GM23248 (cell line): ENCODE measurements at regions not wholly inside any gene's neighbourhood (a gene's known extent, or its start where the extent isn't known, plus 50 kb on each side); places are given as distances from the start of the nearest gene placed in this dataset.

Experiments
- DNase-seq: peaks from one replicate; pipeline ENCODE4 v3.0.0-alpha.2; 2015
- H2AFZ ChIP-seq: fragments of 200-600 bp; sonication (generic); 2 replicates; pipeline ENCODE4 v1.6.1; 2016; ENCODE audit warnings: antibody characterized with exemption
- H3F3A ChIP-seq: fragments of 200-600 bp; sonication (generic); 2 replicates; pipeline ENCODE4 v1.6.1; 2016; ENCODE audit warnings: mild to moderate bottlenecking, antibody characterized with exemption, mixed run types; ENCODE audit not compliant: insufficient read depth
- H3K27ac ChIP-seq: fragments of 200-600 bp; sonication (generic); 2 replicates; pipeline ENCODE4 v1.5.1; 2016; ENCODE audit warnings: mild to moderate bottlenecking
- H3K27me3 ChIP-seq: fragments of 200-600 bp; sonication (generic); replicated peaks from 2 replicates; pipeline ENCODE4 v1.6.1; 2016; ENCODE audit warnings: mild to moderate bottlenecking; ENCODE audit not compliant: insufficient read depth
- H3K36me3 ChIP-seq: fragments of 200-600 bp; sonication (generic); 2 replicates; pipeline ENCODE4 v1.6.1; 2016; ENCODE audit warnings: low read depth, mild to moderate bottlenecking
- H3K4me1 ChIP-seq: fragments of 200-600 bp; sonication (generic); 2 replicates; pipeline ENCODE4 v1.6.1; 2016; ENCODE audit warnings: mild to moderate bottlenecking; ENCODE audit not compliant: insufficient read depth
- H3K4me2 ChIP-seq: fragments of 200-600 bp; sonication (generic); one replicate; pipeline ENCODE4 v1.6.1; 2016; ENCODE audit warnings: mild to moderate bottlenecking; ENCODE audit not compliant: unreplicated experiment
- H3K4me3 ChIP-seq: fragments of 200-600 bp; sonication (generic); 2 replicates; pipeline ENCODE4 v1.5.1; 2016; ENCODE audit warnings: mild to moderate bottlenecking
- H3K79me2 ChIP-seq: fragments of 200-600 bp; sonication (generic); 2 replicates; pipeline ENCODE4 v1.6.1; 2016; ENCODE audit warnings: mild to moderate bottlenecking; ENCODE audit not compliant: insufficient read depth
- H3K9ac ChIP-seq: fragments of 200-600 bp; sonication (generic); 2 replicates; pipeline ENCODE4 v1.6.1; 2016; ENCODE audit warnings: mild to moderate bottlenecking
- H3K9me2 ChIP-seq: fragments of 200-600 bp; sonication (generic); 2 replicates; pipeline ENCODE4 v1.6.1; 2016; ENCODE audit warnings: mixed run types, mild to moderate bottlenecking, moderate library complexity; ENCODE audit not compliant: insufficient read depth
- H3K9me3 ChIP-seq: fragments of 200-600 bp; sonication (generic); one replicate; pipeline ENCODE4 v1.6.1; 2017; ENCODE audit warnings: low read depth
- H4K20me1 ChIP-seq: fragments of 200-600 bp; sonication (generic); 2 replicates; pipeline ENCODE4 v1.6.0; 2016; ENCODE audit not compliant: insufficient read depth
- EZH2 ChIP-seq: fragments of 200-600 bp; sonication (generic); IDR thresholded peaks from 2 replicates; pipeline ENCODE4 v1.6.1; 2018; ENCODE audit warnings: antibody characterized with exemption, mild to moderate bottlenecking; ENCODE audit not compliant: insufficient read depth, poor library complexity, severe bottlenecking
- EZH2phosphoT487 ChIP-seq: fragments of 200-600 bp; sonication (generic); IDR thresholded peaks from 2 replicates; pipeline ENCODE4 v1.6.1; 2018; ENCODE audit warnings: antibody characterized with exemption, moderate library complexity, mild to moderate bottlenecking, low read depth; ENCODE audit not compliant: insufficient read depth
- WGBS, 2 experiments: methylation state at CpG; one replicate each; pipeline ENCODE4 v1.1.6; 2015 to 2017; ENCODE audit warnings: low lambda C conversion rate in 2 of 2, low coverage in 1 of 2; ENCODE audit errors: missing lambda C conversion rate in 2 of 2; 5-methylcytosine and 5-hydroxymethylcytosine counted together
- in situ Hi-C: fragments of 300-500 bp; cut with MboI; formaldehyde crosslinking; loops from 2 replicates; pipeline ENCODE4 v1.15.0; 2020

GRCh38 chr17:65459677-65460347, 101.6 kb downstream of the AXIN2 start:
- Histone ChIP-seq H2AFZ (no peak overlapping the region), H3K4me3 (no peak overlapping the region), H3K4me2 (no peak overlapping the region), H3K9me3 (no peaks in the 10 kb centered on the region), H3K27ac (no peak overlapping the region), H3K36me3 (no peaks in the 10 kb centered on the region), H3F3A (no peaks in the 10 kb centered on the region), H3K79me2 (no peaks in the 10 kb centered on the region), H3K9ac (no peak overlapping the region), H3K9me2 (no peaks in the 10 kb centered on the region), H3K27me3 (peaks cover 4% of the 10 kb centered on the region; the same call in 1 of the 2 replicates), H3K4me1 (no peaks in the 10 kb centered on the region), H4K20me1 (no peaks in the 10 kb centered on the region)
- no peak for DNase-seq
- WGBS, 2 experiments, result 79 to 83% methylated on average over 15 of the region's 15 CpGs
- TF ChIP-seq EZH2, result no peak
- TF ChIP-seq EZH2phosphoT487, result no peak
- in situ Hi-C loops, result no loop called here

- Histone ChIP-seq H3K9me2 (no peaks in the 10 kb centered on the region), H3F3A (no peaks in the 10 kb centered on the region), H3K27ac (no peak overlapping the region), H3K4me1 (no peaks in the 10 kb centered on the region), H3K9me3 (no peaks in the 10 kb centered on the region), H3K9ac (no peak overlapping the region), H3K4me3 (no peak overlapping the region), H2AFZ (no peak overlapping the region), H3K27me3 (peaks cover 4% of the 10 kb centered on the region; the same call in 1 of the 2 replicates), H3K36me3 (no peaks in the 10 kb centered on the region), H3K79me2 (no peaks in the 10 kb centered on the region), H3K4me2 (no peak overlapping the region), H4K20me1 (no peaks in the 10 kb centered on the region)
- in situ Hi-C loops, result no loop called here
- WGBS, 2 experiments, result 85 to 88% methylated on average over 11 of the region's 11 CpGs
- DNase-seq, result no peak
- TF ChIP-seq EZH2 (no peak), EZH2phosphoT487 (no peak)
These were observed 103.7 kb downstream of the AXIN2 start for GRCh38 chr17:65457635-65458257.

GRCh38 chr17:65457183-65457582, 104.3 kb downstream of the AXIN2 start:
- peaks cover 4% of the 10 kb centered on the region; the same call in 1 of the 2 replicates for H3K27me3 ChIP-seq
- no peak for DNase-seq
- H3K79me2 ChIP-seq, result no peaks in the 10 kb centered on the region
- no peaks in the 10 kb centered on the region for H3F3A ChIP-seq
- H3K9me3 ChIP-seq, result no peaks in the 10 kb centered on the region
- no peaks in the 10 kb centered on the region for H3K9me2 ChIP-seq
- no peaks in the 10 kb centered on the region for H3K36me3 ChIP-seq
- no peak overlapping the region for H3K4me3 ChIP-seq
- H3K9ac ChIP-seq, result no peak overlapping the region
- in situ Hi-C loops, result no loop called here
- no peaks in the 10 kb centered on the region for H4K20me1 ChIP-seq
- 86 to 88% methylated on average over 1 to 3 of the region's 3 CpGs for WGBS, 2 experiments
- no peak overlapping the region for H3K4me2 ChIP-seq
- H3K4me1 ChIP-seq, result no peaks in the 10 kb centered on the region
- TF ChIP-seq EZH2 (no peak), EZH2phosphoT487 (no peak)
- no peak overlapping the region for H2AFZ ChIP-seq
- no peak overlapping the region for H3K27ac ChIP-seq

- Histone ChIP-seq H3K4me3 (no peak overlapping the region), H3F3A (no peaks in the 10 kb centered on the region), H3K27ac (no peak overlapping the region), H3K9me2 (no peaks in the 10 kb centered on the region), H3K27me3 (peaks cover under 1% of the 10 kb centered on the region; the same call in 1 of the 2 replicates), H3K4me2 (no peak overlapping the region), H3K36me3 (no peaks in the 10 kb centered on the region), H3K79me2 (no peaks in the 10 kb centered on the region), H3K4me1 (no peaks in the 10 kb centered on the region), H2AFZ (no peak overlapping the region), H3K9ac (no peak overlapping the region), H4K20me1 (no peaks in the 10 kb centered on the region), H3K9me3 (no peaks in the 10 kb centered on the region)
- DNase-seq, result no peak
- TF ChIP-seq EZH2 (no peak), EZH2phosphoT487 (no peak)
- in situ Hi-C loops, result no loop called here
- WGBS, 2 experiments, result 65 to 73% methylated on average over 7 of the region's 7 CpGs
These were observed 104.9 kb downstream of the AXIN2 start for GRCh38 chr17:65456368-65457151.
